Testis (tissue), 2 donors: ENCODE measurements at regions not wholly inside any gene's neighbourhood (a gene's known extent, or its start where the extent isn't known, plus 50 kb on each side); places are given as distances from the start of the nearest gene placed in this dataset.

Experiments
- DNase-seq: peaks from one replicate; pipeline ENCODE4 v3.0.0-alpha.2; 2019
- H3K27ac ChIP-seq, 2 donors: fragments of 200-600 bp; sonication (generic); one replicate each; pipeline ENCODE4 v1.5.1; 2019
- H3K27me3 ChIP-seq: fragments of 200-600 bp; sonication (generic); one replicate; pipeline ENCODE4 v1.5.1; 2019
- H3K36me3 ChIP-seq: fragments of 200-600 bp; sonication (generic); one replicate; pipeline ENCODE4 v1.5.1; 2017; ENCODE audit warnings: low read depth; ENCODE audit errors: missing control alignments
- H3K4me1 ChIP-seq: fragments of 200-600 bp; sonication (generic); one replicate; pipeline ENCODE4 v1.5.1; 2019
- H3K4me3 ChIP-seq, 2 donors: fragments of 200-600 bp; sonication (generic); one replicate each; pipeline ENCODE4 v1.5.1; 2017 to 2019
- H3K9me3 ChIP-seq: fragments of 200-600 bp; sonication (generic); one replicate; pipeline ENCODE4 v1.5.1; 2017
- POLR2A ChIP-seq: fragments of 450-650 bp; IDR thresholded peaks from one replicate; pipeline ENCODE4 v1.6.1; 2017; ENCODE audit warnings: antibody characterized with exemption, mild to moderate bottlenecking, moderate library complexity
- WGBS, 2 donors: methylation state at CpG; one replicate each; pipeline ENCODE4 v1.1.5; 2018; 5-methylcytosine and 5-hydroxymethylcytosine counted together
- intact Hi-C: fragments of 100-400 bp; cut with DNase I; formaldehyde crosslinking; loops from one replicate; pipeline ENCODE4 v1.15.1; 2023; ENCODE audit warnings: low total_unique reads
- TF ChIP-seq, protein P1 (sequence below), 3 experiments: fragments of 450-650 bp in 2 of 3; fragments of 200-600 bp in 1 of 3; sonication (generic) in 1 of 3; IDR thresholded peaks; one replicate each; pipeline ENCODE4 v1.5.1; 2016 to 2019; ENCODE audit warnings: antibody characterized with exemption in 3 of 3, mild to moderate bottlenecking in 2 of 3, moderate library complexity in 1 of 3

DNA sequence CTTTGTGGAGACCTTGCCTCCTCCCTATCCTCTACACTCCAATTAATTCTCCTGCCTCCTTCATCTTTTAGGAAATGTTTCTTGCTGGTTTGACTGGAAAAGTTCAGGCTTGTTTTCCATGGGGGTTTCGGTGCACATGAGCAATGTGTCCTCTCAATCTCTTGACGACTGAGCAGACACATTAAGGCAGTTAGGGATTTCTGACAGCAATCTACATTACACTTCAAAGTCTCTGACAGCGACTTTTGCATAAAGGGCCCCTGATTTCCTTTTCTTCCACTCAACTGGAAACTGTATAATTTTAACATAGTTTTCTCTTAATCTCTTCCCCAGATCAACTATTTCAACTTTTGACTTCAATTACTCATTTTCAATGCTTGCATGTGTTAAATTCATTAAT, 394.0 kb downstream of the MEIS1 start:
- no peak overlapping the region for H3K4me3 ChIP-seq
- DNase-seq = no peak
- intact Hi-C loops = no loop called here
- no peaks in the 10 kb centered on the region for H3K27me3 ChIP-seq
- 87 to 95% methylated on average over 3 of the region's 3 CpGs for WGBS, 2 donors
- no peaks in the 10 kb centered on the region for H3K36me3 ChIP-seq
- peaks cover 7% of the 10 kb centered on the region for H3K4me1 ChIP-seq
- no peaks in the 10 kb centered on the region for H3K9me3 ChIP-seq
- TF ChIP-seq POLR2A = no peak
- TF ChIP-seq, protein P1, sequence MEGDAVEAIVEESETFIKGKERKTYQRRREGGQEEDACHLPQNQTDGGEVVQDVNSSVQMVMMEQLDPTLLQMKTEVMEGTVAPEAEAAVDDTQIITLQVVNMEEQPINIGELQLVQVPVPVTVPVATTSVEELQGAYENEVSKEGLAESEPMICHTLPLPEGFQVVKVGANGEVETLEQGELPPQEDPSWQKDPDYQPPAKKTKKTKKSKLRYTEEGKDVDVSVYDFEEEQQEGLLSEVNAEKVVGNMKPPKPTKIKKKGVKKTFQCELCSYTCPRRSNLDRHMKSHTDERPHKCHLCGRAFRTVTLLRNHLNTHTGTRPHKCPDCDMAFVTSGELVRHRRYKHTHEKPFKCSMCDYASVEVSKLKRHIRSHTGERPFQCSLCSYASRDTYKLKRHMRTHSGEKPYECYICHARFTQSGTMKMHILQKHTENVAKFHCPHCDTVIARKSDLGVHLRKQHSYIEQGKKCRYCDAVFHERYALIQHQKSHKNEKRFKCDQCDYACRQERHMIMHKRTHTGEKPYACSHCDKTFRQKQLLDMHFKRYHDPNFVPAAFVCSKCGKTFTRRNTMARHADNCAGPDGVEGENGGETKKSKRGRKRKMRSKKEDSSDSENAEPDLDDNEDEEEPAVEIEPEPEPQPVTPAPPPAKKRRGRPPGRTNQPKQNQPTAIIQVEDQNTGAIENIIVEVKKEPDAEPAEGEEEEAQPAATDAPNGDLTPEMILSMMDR (IDR thresholded peaks at IDR 0.05) = no peak
- H3K27ac ChIP-seq = no peak overlapping the region

DNA sequence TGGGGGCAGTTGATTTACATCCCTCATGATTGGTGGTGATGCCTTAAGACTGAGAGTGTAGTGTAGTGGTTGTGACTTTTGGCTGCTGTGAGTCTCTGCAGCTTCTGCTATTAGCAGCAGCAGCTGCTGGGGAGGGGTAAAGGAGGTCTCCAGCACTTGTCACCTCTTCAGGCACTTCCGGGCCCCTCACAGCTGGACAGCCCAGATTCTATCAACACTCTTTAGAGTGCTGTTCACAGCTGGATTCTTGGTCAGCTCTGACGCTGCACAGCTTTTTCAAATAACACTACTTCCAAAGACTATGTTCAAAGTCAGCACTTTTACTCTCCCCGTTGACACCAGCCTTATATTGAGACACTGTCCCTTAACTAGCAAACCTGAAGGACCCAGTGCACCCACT, 396.0 kb downstream of the MEIS1 start:
- no peaks in the 10 kb centered on the region for H3K27me3 ChIP-seq
- no peak overlapping the region for H3K27ac ChIP-seq
- H3K4me3 ChIP-seq = no peak overlapping the region
- intact Hi-C loops = no loop called here
- peaks cover 7% of the 10 kb centered on the region for H3K4me1 ChIP-seq
- WGBS, 2 donors = 73 to 89% methylated on average over 3 of the region's 3 CpGs
- no peak for DNase-seq
- no peaks in the 10 kb centered on the region for H3K9me3 ChIP-seq
- TF ChIP-seq POLR2A = no peak
- TF ChIP-seq, protein P1 (IDR thresholded peaks at IDR 0.05) = no peak
- no peaks in the 10 kb centered on the region for H3K36me3 ChIP-seq

DNA sequence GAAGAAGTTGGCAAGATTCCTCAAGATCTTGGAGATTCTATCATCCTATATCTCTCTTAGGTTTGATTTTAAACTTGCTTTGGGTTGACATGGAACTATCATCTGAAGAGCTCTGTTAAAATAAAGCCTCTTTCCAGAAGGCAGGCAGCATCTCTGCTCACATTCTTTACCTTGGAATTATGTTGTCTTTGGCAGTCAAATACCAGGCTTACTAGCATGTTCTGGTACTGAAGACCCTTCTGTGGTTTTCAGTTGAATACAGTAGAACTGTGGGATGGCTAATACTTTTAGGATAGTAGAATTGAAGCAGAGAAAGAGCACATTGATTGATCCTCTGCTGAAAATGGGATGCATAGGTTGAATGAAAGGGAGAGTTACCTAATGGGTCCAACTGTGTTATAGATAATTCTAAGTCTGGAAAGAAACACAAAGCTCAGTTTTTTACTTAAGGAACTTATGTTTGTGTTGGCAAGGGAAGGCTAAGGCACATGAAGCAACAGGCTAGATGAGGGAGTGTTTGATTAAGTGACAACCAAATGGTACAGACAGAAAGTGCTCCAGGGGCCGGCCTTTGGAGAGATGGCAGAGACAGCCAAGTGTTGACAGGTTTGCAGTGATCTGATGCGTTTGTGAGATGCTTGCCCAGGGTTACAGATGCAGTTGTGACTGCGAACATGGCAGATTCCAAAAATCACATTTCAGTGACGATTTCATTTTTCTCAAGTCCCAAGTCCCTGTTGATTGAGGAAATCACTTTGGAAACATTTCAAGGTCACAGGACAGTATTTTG, 397.9 kb downstream of the MEIS1 start:
- 35 to 47% methylated on average over 4 of the region's 4 CpGs for WGBS, 2 donors
- intact Hi-C loops = no loop called here
- no peak for TF ChIP-seq POLR2A
- TF ChIP-seq, protein P1 (IDR thresholded peaks at IDR 0.05) = no peak

DNA sequence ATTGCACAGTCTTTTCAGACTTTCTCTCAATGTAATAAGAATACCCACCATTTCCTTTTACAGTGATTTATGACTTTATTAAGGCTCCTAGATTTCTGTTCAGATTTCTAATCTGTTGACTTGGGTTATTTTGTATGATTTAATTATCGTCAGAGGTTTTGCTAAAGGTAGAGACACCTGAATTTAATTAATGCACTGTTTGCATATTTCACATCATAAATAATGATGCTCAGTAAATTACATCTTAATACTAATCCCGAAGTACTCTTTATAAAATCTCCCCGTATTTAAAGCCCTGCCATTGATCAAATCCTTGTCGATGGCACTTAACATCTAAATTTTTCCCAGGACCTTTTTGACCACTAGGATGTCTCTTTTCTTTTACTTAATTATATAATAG, 399.9 kb downstream of the MEIS1 start:
- intact Hi-C loops = no loop called here
- Histone ChIP-seq H3K27ac (no peak overlapping the region), H3K4me3 (no peak overlapping the region), H3K4me1 (peaks cover 7% of the 10 kb centered on the region), H3K27me3 (no peaks in the 10 kb centered on the region), H3K36me3 (no peaks in the 10 kb centered on the region), H3K9me3 (no peaks in the 10 kb centered on the region)
- no peak for DNase-seq
- 84 to 90% methylated on average over 4 of the region's 4 CpGs for WGBS, 2 donors
- TF ChIP-seq, protein P1 (IDR thresholded peaks at IDR 0.05) = no peak
- TF ChIP-seq POLR2A = no peak

More for the DNA sequence above, 397.9 kb downstream of the MEIS1 start:
- Histone ChIP-seq H3K36me3 (no peaks in the 10 kb centered on the region), H3K27ac (no peak overlapping the region), H3K27me3 (no peaks in the 10 kb centered on the region), H3K4me3 (no peak overlapping the region), H3K9me3 (no peaks in the 10 kb centered on the region), H3K4me1 (peaks cover 7% of the 10 kb centered on the region)
- DNase-seq = no peak

DNA sequence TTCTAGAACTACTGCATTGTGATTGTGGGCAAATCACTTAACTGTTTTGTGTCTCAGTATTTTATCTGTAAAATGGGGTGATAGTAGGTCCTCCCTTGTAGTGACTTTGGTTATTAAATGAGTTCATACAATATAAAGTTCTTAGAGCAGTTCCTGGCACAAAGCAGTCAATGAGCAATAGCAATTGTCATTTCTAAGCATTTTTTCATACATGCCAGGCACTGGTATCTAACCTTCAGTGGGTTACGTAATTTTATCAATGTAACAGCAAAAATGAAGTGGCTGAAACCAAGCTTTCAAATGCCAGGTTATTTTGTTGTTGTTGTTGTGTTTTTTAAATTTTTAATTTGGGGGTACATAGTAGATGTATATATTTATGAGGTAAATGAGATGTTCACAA, 401.9 kb downstream of the MEIS1 start:
- intact Hi-C loops = no loop called here
- TF ChIP-seq, protein P1 (IDR thresholded peaks at IDR 0.05) = no peak
- TF ChIP-seq POLR2A = no peak
- H3K36me3 ChIP-seq = no peaks in the 10 kb centered on the region
- no peak overlapping the region for H3K4me3 ChIP-seq
- H3K9me3 ChIP-seq = no peaks in the 10 kb centered on the region
- DNase-seq = no peak
- 87 to 97% methylated on average over 1 of the region's 1 CpG for WGBS, 2 donors
- H3K27ac ChIP-seq = no peak overlapping the region
- peaks cover 7% of the 10 kb centered on the region for H3K4me1 ChIP-seq
- no peaks in the 10 kb centered on the region for H3K27me3 ChIP-seq
